Psoas muscle (tissue), 7 donors: ENCODE measurements at regions not wholly inside any gene's neighbourhood (a gene's known extent, or its start where the extent isn't known, plus 50 kb on each side); places are given as distances from the start of the nearest gene placed in this dataset.
"Not testable (repeated sequence)": the region's sequence is repeated elsewhere in the genome, so short reads cannot be mapped to it uniquely, and the experiment has no call there.

Experiments used
- ATAC-seq, 4 donors: fragments of 200-7000 bp; cut with Tn5 transposase; one replicate each; pipeline ENCODE4 v1.9.1; 2020; ENCODE audit warnings: moderate library complexity in 3 of 4, mild to moderate bottlenecking in 2 of 4
- DNase-seq, 2 donors: peaks; one replicate each; pipeline ENCODE4 v3.0.0-alpha.2; 2020
- H3K27ac ChIP-seq: fragments of 200-600 bp; one replicate; pipeline ENCODE4 v1.8.0; 2022
- H3K27me3 ChIP-seq, 3 donors: fragments of 200-600 bp in 1 of 3; one replicate each; pipeline versions ENCODE4 v1.6.1 to v1.8.0; 2013 to 2022; ENCODE audit warnings: low read length in 2 of 3, mild to moderate bottlenecking in 2 of 3, moderate library complexity in 1 of 3; ENCODE audit not compliant: insufficient read depth in 3 of 3
- H3K36me3 ChIP-seq, 2 donors: fragments of 200-600 bp in 1 of 2; one replicate each; pipeline versions ENCODE4 v1.6.1 to v1.8.0; 2013 to 2022; ENCODE audit warnings: low read depth in 1 of 2, mild to moderate bottlenecking in 1 of 2, moderate library complexity in 1 of 2; ENCODE audit not compliant: insufficient read depth in 1 of 2
- H3K4me1 ChIP-seq: fragments of 200-600 bp; one replicate; pipeline ENCODE4 v1.8.0; 2022
- H3K4me3 ChIP-seq: fragments of 200-600 bp; one replicate; pipeline ENCODE4 v1.8.0; 2022; ENCODE audit warnings: mild to moderate bottlenecking
- H3K9me3 ChIP-seq: fragments of 200-600 bp; one replicate; pipeline ENCODE4 v1.8.0; 2022
- CTCF ChIP-seq: fragments of 200-600 bp; IDR thresholded peaks from one replicate; pipeline ENCODE4 v1.8.0; 2022; ENCODE audit warnings: antibody characterized with exemption
- WGBS, 3 donors: extraction: QIAGEN DNeasy Blood & Tissue Kit; methylation state at CpG; one replicate each; pipeline versions ENCODE4 v1.1.6 to v1.1.7; 2013; 5-methylcytosine and 5-hydroxymethylcytosine counted together
- intact Hi-C, 2 donors: fragments of 100-400 bp; cut with DNase I; formaldehyde crosslinking; loops; one replicate each; pipeline versions ENCODE4 v1.11.0 to v1.14.2; 2022
- donor health status: healthy with polysubstance abuse.
- donor health status: DM: no; HTN: no; CAD: no; lungs with moderate emphysema.
- donor health status: Bipolar disorder and iron deficiency.
- donor health status: healthy.
- donor health status: DM: yes; HTN: yes; CAD: no.
- donor health status: DM: no; HTN: no; CAD: no.
- donor health status: DM: yes; HTN: yes; CAD: no.

GRCh38 chr2:161067846-161068350 lies 92.3 kb upstream of the TANK start:
- DNase-seq, result no peak
- 58 to 71% (median 62%) methylated on average over 3 of the region's 3 CpGs for WGBS, 3 donors
- no peaks in the 10 kb centered on the region for H3K36me3 ChIP-seq
- intact Hi-C loops, result no loop called here
- no peak overlapping the region for H3K27ac ChIP-seq
- ATAC-seq, result no peak
- H3K4me1 ChIP-seq, result peaks cover 3% of the 10 kb centered on the region
- no peaks in the 10 kb centered on the region for H3K27me3 ChIP-seq
- no peaks in the 10 kb centered on the region for H3K9me3 ChIP-seq
- TF ChIP-seq CTCF, result no peak
- no peak overlapping the region for H3K4me3 ChIP-seq

- H3K36me3 ChIP-seq, result no peaks in the 10 kb centered on the region
- no peak for TF ChIP-seq CTCF
- no peak for ATAC-seq
- H3K4me3 ChIP-seq, result no peak overlapping the region
- H3K27me3 ChIP-seq, result no peaks in the 10 kb centered on the region
- no peak for DNase-seq
- intact Hi-C loops, result no loop called here
- peaks cover 3% of the 10 kb centered on the region for H3K4me1 ChIP-seq
- no peak overlapping the region for H3K27ac ChIP-seq
- no peaks in the 10 kb centered on the region for H3K9me3 ChIP-seq
- 17 to 27% (median 20%) methylated on average over 1 of the region's 1 CpG for WGBS, 3 donors
Observed at GRCh38 chr2:161068670-161069069, 91.6 kb upstream of the TANK start.

GRCh38 chr2:161070693-161071479 lies 89.3 kb upstream of the TANK start:
- H3K27me3 ChIP-seq, result no peaks in the 10 kb centered on the region
- H3K27ac ChIP-seq, result no peak overlapping the region
- no peak for ATAC-seq
- 86 to 92% (median 89%) methylated on average over 1 of the region's 1 CpG for WGBS, 3 donors
- no peak overlapping the region for H3K4me3 ChIP-seq
- H3K4me1 ChIP-seq, result no peaks in the 10 kb centered on the region
- no peak for DNase-seq
- intact Hi-C loops, result no loop called here
- H3K36me3 ChIP-seq, result no peaks in the 10 kb centered on the region
- TF ChIP-seq CTCF, result no peak
- H3K9me3 ChIP-seq, result no peaks in the 10 kb centered on the region

- WGBS, 3 donors, result 90 to 96% (median 91%) methylated on average over 2 of the region's 2 CpGs
- H3K36me3 ChIP-seq, intact Hi-C loops, H3K4me3 ChIP-seq, H3K27me3 ChIP-seq, DNase-seq, H3K4me1 ChIP-seq, H3K9me3 ChIP-seq, ATAC-seq, H3K27ac ChIP-seq: not testable (repeated sequence)
Observed at GRCh38 chr2:161072436-161072835, 87.8 kb upstream of the TANK start.

- H3K4me1 ChIP-seq, result no peaks in the 10 kb centered on the region
- H3K27ac ChIP-seq, result no peak overlapping the region
- ATAC-seq (no peak), DNase-seq (no peak)
- WGBS, 3 donors, result 94 to 97% (median 95%) methylated on average over 3 of the region's 3 CpGs
- no peak overlapping the region for H3K4me3 ChIP-seq
- intact Hi-C loops, result no loop called here
- no peak for TF ChIP-seq CTCF
- no peaks in the 10 kb centered on the region for H3K9me3 ChIP-seq
- H3K27me3 ChIP-seq, result no peaks in the 10 kb centered on the region
- no peaks in the 10 kb centered on the region for H3K36me3 ChIP-seq
Observed at GRCh38 chr2:161075701-161076100, 84.5 kb upstream of the TANK start.
